Coronary artery (tissue), 2 donors: ENCODE measurements at regions not wholly inside any gene's neighbourhood (a gene's known extent, or its start where the extent isn't known, plus 50 kb on each side); places are given as distances from the start of the nearest gene placed in this dataset.

Experiments
- DNase-seq: peaks from one replicate; pipeline ENCODE4 v3.0.0-alpha.2; 2017; ENCODE audit warnings: low spot score
- H3K27ac ChIP-seq, 2 donors: fragments of 200-600 bp; sonication (generic); one replicate each; pipeline ENCODE4 v1.5.1; 2016 to 2019
- H3K4me3 ChIP-seq: fragments of 200-600 bp; sonication (generic); 2 replicates; pipeline ENCODE4 v1.5.1; 2016; ENCODE audit warnings: mild to moderate bottlenecking, moderate library complexity
- TF ChIP-seq, protein P1 (sequence below): fragments of 200-600 bp; sonication (generic); IDR thresholded peaks from one replicate; pipeline ENCODE4 v1.5.1; 2019; ENCODE audit warnings: antibody characterized with exemption

DNA sequence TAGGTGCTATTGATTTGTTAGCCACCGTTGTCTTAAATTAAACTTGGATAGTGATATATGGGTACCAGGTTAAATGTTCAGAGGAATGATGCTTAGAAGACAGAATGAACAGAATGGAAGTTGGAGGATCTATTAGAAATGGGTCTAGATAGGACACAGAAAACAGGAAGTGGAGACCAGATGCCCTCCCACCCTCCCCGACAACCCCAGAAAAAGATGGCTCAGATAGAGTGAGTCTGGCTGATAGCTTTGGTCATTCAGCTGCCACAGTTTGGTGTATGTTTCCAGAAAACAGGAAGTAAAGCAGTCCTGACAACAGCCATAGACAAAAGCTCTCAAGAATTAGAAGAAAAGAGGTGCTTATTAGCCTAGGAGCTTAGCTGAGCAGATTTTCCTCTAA is 71.5 kb upstream of the DSG1 start:
- DNase-seq = no peak
- Histone ChIP-seq H3K4me3 (no peak overlapping the region), H3K27ac (no peak overlapping the region)
- TF ChIP-seq, protein P1, sequence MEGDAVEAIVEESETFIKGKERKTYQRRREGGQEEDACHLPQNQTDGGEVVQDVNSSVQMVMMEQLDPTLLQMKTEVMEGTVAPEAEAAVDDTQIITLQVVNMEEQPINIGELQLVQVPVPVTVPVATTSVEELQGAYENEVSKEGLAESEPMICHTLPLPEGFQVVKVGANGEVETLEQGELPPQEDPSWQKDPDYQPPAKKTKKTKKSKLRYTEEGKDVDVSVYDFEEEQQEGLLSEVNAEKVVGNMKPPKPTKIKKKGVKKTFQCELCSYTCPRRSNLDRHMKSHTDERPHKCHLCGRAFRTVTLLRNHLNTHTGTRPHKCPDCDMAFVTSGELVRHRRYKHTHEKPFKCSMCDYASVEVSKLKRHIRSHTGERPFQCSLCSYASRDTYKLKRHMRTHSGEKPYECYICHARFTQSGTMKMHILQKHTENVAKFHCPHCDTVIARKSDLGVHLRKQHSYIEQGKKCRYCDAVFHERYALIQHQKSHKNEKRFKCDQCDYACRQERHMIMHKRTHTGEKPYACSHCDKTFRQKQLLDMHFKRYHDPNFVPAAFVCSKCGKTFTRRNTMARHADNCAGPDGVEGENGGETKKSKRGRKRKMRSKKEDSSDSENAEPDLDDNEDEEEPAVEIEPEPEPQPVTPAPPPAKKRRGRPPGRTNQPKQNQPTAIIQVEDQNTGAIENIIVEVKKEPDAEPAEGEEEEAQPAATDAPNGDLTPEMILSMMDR = no peak

DNA sequence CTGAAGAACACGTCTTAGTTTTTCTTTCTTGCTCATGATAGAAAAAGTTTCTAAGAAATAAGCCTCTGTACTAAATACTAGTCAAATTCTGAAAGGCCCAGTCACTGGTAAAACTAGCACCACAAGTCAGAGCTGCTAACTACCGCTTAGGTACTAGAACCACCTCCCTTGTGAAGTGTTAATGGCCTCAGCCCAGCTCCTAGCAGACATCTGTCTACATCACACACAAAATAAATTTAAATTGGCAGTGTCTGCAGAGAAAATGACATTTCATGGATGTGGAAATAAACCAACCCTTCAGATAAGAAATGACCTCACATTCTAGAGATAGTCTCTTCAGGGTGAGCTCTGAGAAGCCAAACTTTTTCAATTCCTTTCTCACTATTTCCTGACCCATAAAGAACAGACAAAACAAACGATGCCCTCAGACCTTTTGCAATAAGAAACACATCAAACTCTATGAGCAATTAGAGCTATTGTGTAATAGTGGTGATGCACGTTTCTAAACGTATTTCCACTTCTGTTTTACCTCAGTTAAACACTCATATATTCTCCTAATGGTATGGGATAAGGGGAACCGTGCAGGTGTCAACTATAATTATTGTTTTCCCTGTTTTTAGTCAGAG is 70.3 kb upstream of the DSG1 start:
- TF ChIP-seq, protein P1 = no peak
- Histone ChIP-seq H3K4me3 (no peak overlapping the region), H3K27ac (no peak overlapping the region)
- no peak for DNase-seq

DNA sequence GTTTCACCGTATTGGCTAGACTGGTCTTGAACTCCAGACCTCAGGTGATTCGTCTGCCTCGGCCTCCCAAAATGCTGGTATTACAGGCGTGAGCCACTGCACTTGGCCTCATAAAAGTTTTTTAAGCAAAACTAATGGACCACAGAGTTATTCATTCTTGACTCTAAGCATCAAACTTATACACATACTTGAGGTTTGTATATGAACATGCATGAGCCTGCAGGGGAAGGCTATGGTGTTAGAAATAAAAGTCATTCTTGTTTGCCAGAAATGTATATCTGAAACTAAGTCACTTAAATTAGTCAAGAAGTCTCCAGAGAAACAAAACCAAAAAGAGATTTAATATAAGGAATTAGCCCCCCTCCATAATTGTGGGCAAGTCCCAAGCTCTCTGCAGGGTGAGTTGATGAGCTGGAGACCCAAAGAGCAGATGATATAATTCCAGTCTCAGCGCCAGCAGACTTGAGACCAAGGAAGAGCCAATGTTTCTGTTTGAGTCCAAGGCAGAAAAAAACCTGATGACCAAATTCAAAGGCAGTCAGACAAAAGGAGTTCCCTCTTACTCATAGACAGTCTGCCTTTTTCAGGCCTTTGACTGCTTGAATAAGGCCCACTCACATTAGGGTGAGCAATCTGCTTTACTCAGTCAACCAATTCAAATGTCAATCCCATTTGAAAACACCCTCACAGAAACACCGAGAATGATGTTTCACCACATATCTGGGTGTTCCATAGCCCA is 69.0 kb upstream of the DSG1 start:
- no peak overlapping the region for H3K4me3 ChIP-seq
- no peak overlapping the region for H3K27ac ChIP-seq
- TF ChIP-seq, protein P1 = no peak
- DNase-seq = no peak

DNA sequence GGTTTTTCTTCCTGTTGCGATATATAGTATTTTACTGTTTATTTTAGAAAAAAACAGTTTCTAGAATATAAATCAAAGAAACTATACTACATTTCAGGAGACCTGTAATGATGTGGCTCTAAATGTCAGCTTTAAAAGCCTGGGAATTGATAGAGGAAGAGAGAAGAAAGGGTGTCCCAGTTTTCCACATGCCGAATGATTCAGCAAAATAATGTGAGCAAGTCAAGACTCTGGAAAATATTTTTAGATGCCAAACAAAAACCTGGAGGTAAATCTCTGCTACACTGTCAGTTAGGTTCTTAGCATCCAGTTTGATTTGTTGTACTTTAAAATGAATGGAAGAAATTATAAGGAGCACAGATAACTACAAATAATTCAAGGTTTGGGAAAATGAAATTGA is 67.1 kb upstream of the DSG1 start:
- no peak for DNase-seq
- no peak overlapping the region for H3K27ac ChIP-seq
- TF ChIP-seq, protein P1 = no peak
- H3K4me3 ChIP-seq = no peak overlapping the region

DNA sequence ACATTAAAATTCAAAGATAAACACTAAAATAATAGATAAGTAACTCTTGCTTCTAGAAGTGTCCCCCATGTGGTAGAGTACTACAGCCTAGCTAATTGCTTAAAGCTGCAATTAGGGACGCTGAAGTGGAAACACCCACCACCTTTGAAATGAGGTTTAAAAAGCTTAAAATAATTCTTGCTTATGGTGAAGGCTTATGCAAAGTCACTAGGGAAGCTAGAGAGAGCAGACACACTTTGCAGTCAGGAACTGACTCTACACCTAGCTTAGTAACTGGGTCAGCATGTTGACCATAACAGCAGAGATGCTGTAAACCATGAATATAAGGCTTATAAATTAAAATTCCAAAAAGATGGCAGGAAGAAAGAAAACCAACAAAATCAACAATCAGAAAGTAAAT is 65.4 kb upstream of the DSG1 start:
- H3K4me3 ChIP-seq = no peak overlapping the region
- no peak for DNase-seq
- TF ChIP-seq, protein P1 = no peak
- no peak overlapping the region for H3K27ac ChIP-seq

DNA sequence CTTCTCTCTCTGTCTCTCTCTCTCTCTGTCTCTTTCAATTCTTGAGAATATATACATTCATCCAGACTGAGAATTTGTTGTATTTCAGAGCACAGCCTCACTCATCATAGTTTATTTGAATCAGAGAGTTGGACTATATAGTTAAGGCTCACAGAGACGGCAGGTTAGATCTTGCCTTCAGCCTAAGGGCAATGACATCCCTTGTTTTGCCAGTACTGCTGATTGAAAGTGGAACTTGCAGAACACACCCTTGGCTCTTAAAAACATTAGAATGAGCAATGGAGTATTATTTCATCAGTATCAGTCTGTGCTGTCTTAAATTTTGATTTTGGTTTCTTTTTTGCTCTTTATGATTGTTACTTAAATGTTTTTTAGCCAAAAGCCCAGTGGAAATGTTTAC is 62.0 kb upstream of the DSG1 start:
- no peak for DNase-seq
- TF ChIP-seq, protein P1 = no peak
- Histone ChIP-seq H3K27ac (no peak overlapping the region), H3K4me3 (no peak overlapping the region)

DNA sequence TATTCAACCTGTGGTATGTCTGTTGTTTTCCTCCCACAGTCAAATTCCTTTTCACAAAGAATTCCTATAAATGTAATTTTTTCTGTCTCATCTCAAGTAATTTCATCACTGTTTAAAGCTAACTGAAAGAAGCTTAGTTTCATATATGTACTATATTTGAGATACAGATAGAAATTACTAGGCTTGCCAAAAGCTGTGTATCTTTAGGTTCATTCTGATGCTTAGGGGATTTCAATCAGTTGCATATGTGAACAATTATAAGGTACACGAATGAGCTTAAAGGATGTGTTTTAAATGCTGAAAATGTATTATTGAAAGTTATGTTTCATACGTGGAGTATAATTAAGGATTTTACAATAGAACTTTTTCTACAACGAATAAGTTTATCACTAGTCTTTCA is 59.2 kb upstream of the DSG1 start:
- Histone ChIP-seq H3K27ac (no peak overlapping the region), H3K4me3 (no peak overlapping the region)
- TF ChIP-seq, protein P1 = no peak
- DNase-seq = no peak
